Fibroblast of lung (primary cell): ENCODE measurements at regions not wholly inside any gene's neighbourhood (a gene's known extent, or its start where the extent isn't known, plus 50 kb on each side); places are given as distances from the start of the nearest gene placed in this dataset.

Experiments used
- CTCF ChIP-seq, 2 donors: IDR thresholded peaks in 1 of 2; conservative IDR thresholded peaks in 1 of 2; 1 replicate in 1 of 2; 2 replicates in 1 of 2; pipeline ENCODE4 v1.5.1; 2011 to 2012; ENCODE audit warnings: low read length in 2 of 2, control low read depth in 1 of 2, inconsistent platforms in 1 of 2, low read depth in 1 of 2, mild to moderate bottlenecking in 1 of 2
- EZH2 ChIP-seq: IDR thresholded peaks from 2 replicates; pipeline ENCODE4 v1.5.1; 2012; ENCODE audit warnings: low read length, control low read depth, mild to moderate bottlenecking; ENCODE audit errors: missing control alignments

GRCh38 chr18:37913051-37913450 lies 347.5 kb upstream of the CELF4 start:
- TF ChIP-seq CTCF (conservative IDR thresholded peaks at IDR 0.05 in 1 of 2, IDR thresholded peaks at IDR 0.05 in 1 of 2; ENCODE audit: low read depth in 1 of 2, low read length in 2 of 2) (no peak), EZH2 (no peak)
